Right cardiac atrium (tissue), 5 donors: ENCODE measurements at regions not wholly inside any gene's neighbourhood (a gene's known extent, or its start where the extent isn't known, plus 50 kb on each side); places are given as distances from the start of the nearest gene placed in this dataset.

Source experiments
- ATAC-seq, 2 donors: fragments of 200-7000 bp; cut with Tn5 transposase; one replicate each; pipeline versions ENCODE4 v1.8.0 to v1.9.1; 2020; ENCODE audit warnings: moderate library complexity in 2 of 2, mild to moderate bottlenecking in 1 of 2
- DNase-seq, 3 donors: peaks; one replicate each; pipeline ENCODE4 v3.0.0-alpha.2; 2020
- H3K27ac ChIP-seq: one replicate; pipeline ENCODE4 v1.5.1; 2013; ENCODE audit warnings: mild to moderate bottlenecking, low read length, control low read depth, moderate library complexity
- H3K27me3 ChIP-seq: one replicate; pipeline ENCODE4 v1.6.1; 2013; ENCODE audit not compliant: control insufficient read depth, insufficient read depth
- H3K4me1 ChIP-seq: one replicate; pipeline ENCODE4 v1.6.1; 2013; ENCODE audit warnings: low read length; ENCODE audit not compliant: control insufficient read depth, insufficient read depth
- H3K4me3 ChIP-seq: one replicate; pipeline ENCODE4 v1.5.1; 2013; ENCODE audit warnings: low read length, control low read depth
- H3K9me3 ChIP-seq: one replicate; pipeline ENCODE4 v1.6.1; 2013; ENCODE audit warnings: low read length; ENCODE audit not compliant: control insufficient read depth
- WGBS: extraction: QIAGEN DNeasy Blood & Tissue Kit; methylation state at CpG from one replicate; pipeline ENCODE4 v1.1.7; 2013; 5-methylcytosine and 5-hydroxymethylcytosine counted together
- intact Hi-C, 4 donors: fragments of 100-400 bp; cut with DNase I; formaldehyde crosslinking; loops; one replicate each; pipeline versions ENCODE4 v1.11.0 to v1.14.0; 2022 to 2023
- donor health status: healthy with polysubstance abuse.
- donor health status: DM: no; HTN: yes; CAD: no.
- donor health status: DM: no; HTN: no; CAD: no.
- donor health status: DM: no; HTN: yes; CAD: no; lungs with severe emphysema.
- donor health status: DM: yes; HTN: yes; CAD: no.

- no peak overlapping the region for H3K27ac ChIP-seq
- H3K4me3 ChIP-seq = no peak overlapping the region
- H3K4me1 ChIP-seq = no peaks in the 10 kb centered on the region
- H3K9me3 ChIP-seq = peaks cover 90% of the 10 kb centered on the region
- intact Hi-C loops = no loop called here
- 95% methylated on average over 10 of the region's 10 CpGs for WGBS
- DNase-seq (no peak), ATAC-seq (no peak)
- no peaks in the 10 kb centered on the region for H3K27me3 ChIP-seq
These were observed 115.7 kb downstream of the SNRPN start for GRCh38 chr15:25070353-25070963.

DNA sequence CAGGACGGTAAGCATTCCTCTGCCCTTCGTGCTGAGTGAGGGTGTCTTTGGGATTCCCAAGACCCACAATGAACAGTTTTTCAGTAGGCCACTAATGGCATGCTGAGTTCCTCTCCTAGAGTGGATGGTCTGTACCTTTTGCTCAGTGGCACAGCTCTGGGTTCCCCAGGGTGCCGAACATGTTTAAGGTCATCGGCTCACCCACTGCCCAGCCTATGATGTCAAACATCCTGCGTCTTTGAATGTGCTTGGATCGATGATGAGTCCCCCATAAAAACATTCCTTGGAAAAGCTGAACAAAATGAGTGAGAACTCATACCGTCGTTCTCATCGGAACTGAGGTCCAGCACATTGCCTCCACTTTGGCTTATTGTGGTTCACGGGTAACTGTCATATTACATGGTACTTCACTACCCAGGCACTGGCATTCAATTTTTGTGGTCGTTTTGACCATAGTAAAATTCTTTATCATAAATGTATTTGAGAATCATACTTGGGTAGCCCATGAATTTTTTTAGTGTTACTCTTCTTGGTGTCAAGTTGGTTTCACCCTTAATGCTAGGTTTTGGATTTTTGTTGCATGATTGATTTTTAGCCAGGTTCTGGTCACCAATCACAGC lies 118.2 kb downstream of the SNRPN start:
- H3K27ac ChIP-seq = no peak overlapping the region
- H3K4me1 ChIP-seq = no peaks in the 10 kb centered on the region
- no peak for ATAC-seq
- WGBS = 90% methylated on average over 11 of the region's 11 CpGs
- no peak overlapping the region for H3K4me3 ChIP-seq
- DNase-seq = no peak
- intact Hi-C loops = no loop called here
- no peaks in the 10 kb centered on the region for H3K27me3 ChIP-seq
- H3K9me3 ChIP-seq = peaks cover 91% of the 10 kb centered on the region

DNA sequence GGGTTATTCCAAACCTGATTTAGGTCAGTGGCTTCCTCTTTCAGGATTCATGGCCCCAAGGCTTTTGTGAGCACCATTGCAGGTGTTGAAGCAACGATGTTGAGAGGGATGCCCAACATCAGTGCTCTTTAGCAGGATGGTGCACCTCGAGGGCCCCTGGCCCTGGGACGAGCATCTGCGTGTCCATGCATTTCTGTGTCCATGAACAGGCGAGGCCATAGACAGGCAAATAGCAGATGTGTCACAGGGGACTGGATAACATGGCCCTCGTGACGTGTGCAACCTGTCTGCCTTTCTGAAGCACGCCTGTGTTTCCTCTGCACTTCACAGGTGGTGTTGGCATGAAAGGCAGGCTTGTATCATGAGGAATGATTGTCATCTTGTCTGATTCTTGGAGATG lies 132.3 kb downstream of the SNRPN start:
- intact Hi-C loops = no loop called here
- H3K9me3 ChIP-seq = peaks cover 45% of the 10 kb centered on the region
- no peak for ATAC-seq
- no peak overlapping the region for H3K27ac ChIP-seq
- DNase-seq = no peak
- no peaks in the 10 kb centered on the region for H3K4me1 ChIP-seq
- H3K27me3 ChIP-seq = no peaks in the 10 kb centered on the region
- 76% methylated on average over 8 of the region's 8 CpGs for WGBS
- H3K4me3 ChIP-seq = no peak overlapping the region

DNA sequence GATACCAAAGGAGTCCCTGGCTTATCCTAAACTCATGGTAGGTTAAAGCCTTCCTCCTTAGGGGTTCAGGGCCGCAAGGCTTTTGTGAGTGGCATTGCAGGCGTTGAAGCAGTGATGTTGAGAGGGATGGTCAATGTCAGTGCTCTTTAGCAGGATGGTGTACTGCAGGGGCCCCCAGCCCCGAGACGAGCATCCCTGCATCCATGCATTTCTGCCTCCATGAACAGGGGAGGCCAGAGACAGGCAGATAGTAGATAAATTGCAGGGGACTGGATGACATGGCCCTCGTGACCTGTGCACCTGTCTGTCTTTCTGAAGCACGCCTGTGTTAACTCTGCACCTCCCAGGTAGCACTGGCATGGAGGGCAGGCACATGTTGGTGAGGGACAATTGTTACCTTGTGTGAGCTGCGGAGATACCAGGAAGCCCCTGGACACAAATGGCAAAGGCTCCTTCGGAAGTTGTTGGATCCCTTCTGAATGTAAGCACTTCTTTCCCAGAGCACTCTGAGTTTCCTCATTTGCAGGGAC lies 133.5 kb downstream of the SNRPN start:
- Histone ChIP-seq H3K27ac (no peak overlapping the region), H3K9me3 (peaks cover 35% of the 10 kb centered on the region), H3K4me3 (no peak overlapping the region), H3K27me3 (no peaks in the 10 kb centered on the region), H3K4me1 (no peaks in the 10 kb centered on the region)
- intact Hi-C loops = no loop called here
- ATAC-seq = no peak
- WGBS = 82% methylated on average over 8 of the region's 8 CpGs
- no peak for DNase-seq

- ATAC-seq = no peak
- peaks cover 40% of the 10 kb centered on the region for H3K9me3 ChIP-seq
- intact Hi-C loops = no loop called here
- H3K4me3 ChIP-seq = no peak overlapping the region
- no peak overlapping the region for H3K27ac ChIP-seq
- no peaks in the 10 kb centered on the region for H3K4me1 ChIP-seq
- H3K27me3 ChIP-seq = no peaks in the 10 kb centered on the region
- DNase-seq = no peak
- WGBS = 80% methylated on average over 8 of the region's 8 CpGs
These were observed 134.8 kb downstream of the SNRPN start for GRCh38 chr15:25089577-25089976.

DNA sequence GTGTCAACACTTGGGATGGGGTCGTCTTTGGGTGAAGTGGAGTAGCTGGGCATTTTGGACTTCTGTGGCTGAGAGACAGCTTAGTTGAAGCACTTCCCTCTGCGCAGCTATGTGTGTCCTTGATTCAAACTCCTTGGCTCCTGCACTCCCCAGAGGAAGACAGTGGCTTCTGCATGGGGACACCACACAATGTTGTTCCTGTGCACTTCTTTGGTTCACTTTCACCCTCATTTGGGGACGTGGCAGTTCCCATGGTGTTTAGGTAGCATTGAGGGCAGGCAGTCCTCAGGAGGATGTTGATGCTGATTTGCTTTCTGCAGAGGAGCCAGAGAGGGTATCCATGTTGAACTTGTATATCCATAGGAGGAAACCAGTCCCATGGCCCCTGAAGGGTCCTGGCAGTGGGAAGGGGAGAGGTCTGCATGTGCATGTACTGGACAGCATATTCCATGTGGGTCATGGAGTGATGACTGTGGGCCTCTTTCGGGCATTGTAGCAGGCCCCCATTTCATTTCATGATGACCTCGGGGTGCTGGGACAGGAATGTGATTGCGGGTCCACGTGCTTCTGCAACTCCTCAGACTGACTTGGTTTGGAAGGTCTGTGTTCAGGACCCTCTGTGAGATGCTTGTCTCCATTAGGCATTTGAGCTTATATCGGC lies 135.4 kb downstream of the SNRPN start:
- WGBS = 77% methylated on average over 8 of the region's 8 CpGs
- H3K27ac ChIP-seq = no peak overlapping the region
- intact Hi-C loops = no loop called here
- no peaks in the 10 kb centered on the region for H3K4me1 ChIP-seq
- ATAC-seq = no peak
- no peak overlapping the region for H3K4me3 ChIP-seq
- peaks cover 38% of the 10 kb centered on the region for H3K9me3 ChIP-seq
- no peaks in the 10 kb centered on the region for H3K27me3 ChIP-seq
- no peak for DNase-seq

GRCh38 chr15:25091421-25092158 lies 136.8 kb downstream of the SNRPN start:
- H3K4me3 ChIP-seq = no peak overlapping the region
- H3K27me3 ChIP-seq = no peaks in the 10 kb centered on the region
- DNase-seq (no peak), ATAC-seq (no peak)
- intact Hi-C loops = no loop called here
- no peak overlapping the region for H3K27ac ChIP-seq
- no peaks in the 10 kb centered on the region for H3K4me1 ChIP-seq
- 83% methylated on average over 12 of the region's 12 CpGs for WGBS
- peaks cover 30% of the 10 kb centered on the region for H3K9me3 ChIP-seq

DNA sequence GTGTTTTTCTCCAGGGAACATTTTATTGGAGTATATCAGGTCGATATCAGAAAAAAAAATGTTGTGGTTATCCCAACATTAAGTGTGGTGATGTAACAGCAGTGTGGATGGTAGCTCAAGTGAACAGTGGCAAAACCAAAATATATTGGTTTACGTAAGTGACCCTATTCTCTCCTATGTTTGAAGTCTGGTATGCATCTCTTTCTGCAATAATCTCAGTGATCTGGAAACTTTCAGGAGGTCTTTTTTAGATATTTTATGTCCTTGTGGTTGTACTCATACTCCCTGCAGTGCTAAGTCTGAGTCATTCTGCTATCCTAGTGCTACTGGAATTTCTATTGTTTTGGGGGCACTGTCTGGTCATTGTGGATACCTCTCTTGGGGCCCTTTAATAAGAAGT lies 137.9 kb downstream of the SNRPN start:
- H3K9me3 ChIP-seq = peaks cover 24% of the 10 kb centered on the region
- no peaks in the 10 kb centered on the region for H3K27me3 ChIP-seq
- no peak overlapping the region for H3K4me3 ChIP-seq
- H3K4me1 ChIP-seq = no peaks in the 10 kb centered on the region
- intact Hi-C loops = no loop called here
- WGBS = 78% methylated on average over 2 of the region's 2 CpGs
- DNase-seq = no peak
- no peak overlapping the region for H3K27ac ChIP-seq
- ATAC-seq = no peak

GRCh38 chr15:25093455-25094029 lies 138.8 kb downstream of the SNRPN start:
- Histone ChIP-seq H3K27me3 (no peaks in the 10 kb centered on the region), H3K4me3 (no peak overlapping the region), H3K9me3 (peaks cover 19% of the 10 kb centered on the region), H3K27ac (no peak overlapping the region), H3K4me1 (no peaks in the 10 kb centered on the region)
- ATAC-seq = no peak
- intact Hi-C loops = no loop called here
- WGBS = 78% methylated on average over 4 of the region's 4 CpGs
- no peak for DNase-seq

DNA sequence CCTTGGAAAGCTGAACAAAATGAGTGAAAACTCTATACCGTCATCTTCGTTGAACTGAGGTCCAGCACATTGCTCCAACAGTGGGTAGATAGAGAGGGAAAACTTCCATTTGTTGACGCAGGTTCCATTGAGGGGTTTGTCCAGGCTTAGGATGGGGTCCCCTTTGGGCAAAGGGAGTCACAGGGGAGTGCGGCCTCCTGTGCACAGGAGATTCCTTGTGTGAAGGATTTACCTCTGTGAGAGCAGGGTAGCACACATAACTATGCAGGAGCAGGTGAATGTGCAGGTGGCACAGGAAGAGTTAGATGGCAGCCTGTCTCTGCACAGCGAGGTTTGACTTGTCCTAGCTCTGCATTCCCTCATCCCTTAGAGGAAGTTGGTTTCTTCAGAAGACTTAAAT lies 139.3 kb downstream of the SNRPN start:
- intact Hi-C loops = no loop called here
- H3K27ac ChIP-seq = no peak overlapping the region
- WGBS = 88% methylated on average over 5 of the region's 5 CpGs
- H3K27me3 ChIP-seq = no peaks in the 10 kb centered on the region
- H3K4me3 ChIP-seq = no peak overlapping the region
- DNase-seq (no peak), ATAC-seq (no peak)
- no peaks in the 10 kb centered on the region for H3K4me1 ChIP-seq
- H3K9me3 ChIP-seq = peaks cover 19% of the 10 kb centered on the region

GRCh38 chr15:25094519-25094918 lies 139.7 kb downstream of the SNRPN start:
- intact Hi-C loops = no loop called here
- Histone ChIP-seq H3K4me1 (no peaks in the 10 kb centered on the region), H3K9me3 (peaks cover 21% of the 10 kb centered on the region), H3K4me3 (no peak overlapping the region), H3K27me3 (no peaks in the 10 kb centered on the region), H3K27ac (no peak overlapping the region)
- ATAC-seq (no peak), DNase-seq (no peak)
- WGBS = 89% methylated on average over 5 of the region's 5 CpGs
